ENCODE measurements at regions not wholly inside any gene's neighbourhood (a gene's known extent, or its start where the extent isn't known, plus 50 kb on each side); places are given as distances from the start of the nearest gene placed in this dataset.

DNA sequence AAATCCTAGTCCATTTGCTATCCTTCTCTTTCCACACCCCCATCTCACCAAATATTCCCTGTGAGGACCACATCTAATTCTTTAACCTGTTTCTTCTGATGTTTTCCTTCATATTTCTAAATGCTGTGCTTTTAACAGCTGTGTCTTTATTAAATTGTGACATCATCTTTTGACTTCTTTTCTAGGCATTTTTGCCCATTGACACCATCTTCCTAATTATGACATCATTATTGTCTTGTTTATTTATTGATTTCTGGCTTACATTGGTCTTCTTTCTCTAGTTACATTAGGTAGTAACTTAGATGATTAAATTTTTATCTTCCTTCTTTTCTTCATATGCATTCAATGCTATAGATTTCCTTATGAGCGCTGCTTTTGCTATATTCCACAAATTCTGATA is 175.8 kb upstream of the PDE5A start:
- TF ChIP-seq NFE2L2 (IDR thresholded peaks at IDR 0.05; ENCODE audit: low read depth, low read length) (no peak), CTCF (conservative IDR thresholded peaks at IDR 0.05; ENCODE audit: low read depth, low read length) (no peak), CHD1 (IDR thresholded peaks at IDR 0.05; ENCODE audit: low read depth, low read length) (no peak), RCOR1 (IDR thresholded peaks at IDR 0.05; ENCODE audit: insufficient replicate concordance, low read length) (no peak), SMC3 (IDR thresholded peaks at IDR 0.05; ENCODE audit: low read depth, low read length) (no peak), POLR2A (IDR thresholded peaks at IDR 0.05; ENCODE audit: low read depth, low read length) (no peak), RAD21 (IDR thresholded peaks at IDR 0.05; ENCODE audit: low read length) (no peak), CEBPB (IDR thresholded peaks at IDR 0.05; ENCODE audit: low read depth, low read length) (no peak), BHLHE40 (IDR thresholded peaks at IDR 0.05; ENCODE audit: low read depth, low read length) (no peak)
- TF ChIP-seq, protein P1, sequence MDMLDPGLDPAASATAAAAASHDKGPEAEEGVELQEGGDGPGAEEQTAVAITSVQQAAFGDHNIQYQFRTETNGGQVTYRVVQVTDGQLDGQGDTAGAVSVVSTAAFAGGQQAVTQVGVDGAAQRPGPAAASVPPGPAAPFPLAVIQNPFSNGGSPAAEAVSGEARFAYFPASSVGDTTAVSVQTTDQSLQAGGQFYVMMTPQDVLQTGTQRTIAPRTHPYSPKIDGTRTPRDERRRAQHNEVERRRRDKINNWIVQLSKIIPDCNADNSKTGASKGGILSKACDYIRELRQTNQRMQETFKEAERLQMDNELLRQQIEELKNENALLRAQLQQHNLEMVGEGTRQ (IDR thresholded peaks at IDR 0.05; ENCODE audit: low read depth, low read length): no peak
